Kidney epithelial cell (primary cell): ENCODE measurements at regions not wholly inside any gene's neighbourhood (a gene's known extent, or its start where the extent isn't known, plus 50 kb on each side); places are given as distances from the start of the nearest gene placed in this dataset.

Source experiments
- DNase-seq: peaks from one replicate; pipeline ENCODE4 v3.0.0-alpha.2; 2010; ENCODE audit warnings: low read depth
- H3K27me3 ChIP-seq: 2 replicates; pipeline ENCODE4 v1.6.0; 2011; ENCODE audit warnings: low read length; ENCODE audit not compliant: control insufficient read depth, insufficient read depth
- H3K36me3 ChIP-seq: 2 replicates; pipeline ENCODE4 v1.5.1; 2011; ENCODE audit warnings: low read length; ENCODE audit not compliant: control insufficient read depth, insufficient read depth
- H3K4me3 ChIP-seq: 2 replicates; pipeline ENCODE4 v1.5.1; 2011; ENCODE audit warnings: low read depth, mild to moderate bottlenecking, control low read depth, low read length
- CTCF ChIP-seq: IDR thresholded peaks from 2 replicates; pipeline ENCODE4 v1.5.1; 2011; ENCODE audit warnings: mild to moderate bottlenecking, moderate library complexity, low read length, control low read depth, inconsistent platforms; ENCODE audit not compliant: insufficient read depth, poor library complexity, severe bottlenecking

- DNase-seq = no peak
- Histone ChIP-seq H3K27me3 (no peaks in the 10 kb centered on the region), H3K36me3 (no peaks in the 10 kb centered on the region), H3K4me3 (no peak overlapping the region)
- TF ChIP-seq CTCF = no peak
Observed at GRCh38 chr4:13250263-13250662, 233.9 kb downstream of the RAB28 start.

GRCh38 chr4:13248621-13249298 is 235.4 kb downstream of the RAB28 start:
- no peak overlapping the region for H3K4me3 ChIP-seq
- H3K36me3 ChIP-seq = no peaks in the 10 kb centered on the region
- peak; percentile 37 for TF ChIP-seq CTCF
- no peaks in the 10 kb centered on the region for H3K27me3 ChIP-seq
- no peak for DNase-seq

GRCh38 chr4:13246107-13246506 is 238.0 kb downstream of the RAB28 start:
- TF ChIP-seq CTCF = no peak
- Histone ChIP-seq H3K36me3 (no peaks in the 10 kb centered on the region), H3K27me3 (no peaks in the 10 kb centered on the region), H3K4me3 (no peak overlapping the region)
- no peak for DNase-seq

DNA sequence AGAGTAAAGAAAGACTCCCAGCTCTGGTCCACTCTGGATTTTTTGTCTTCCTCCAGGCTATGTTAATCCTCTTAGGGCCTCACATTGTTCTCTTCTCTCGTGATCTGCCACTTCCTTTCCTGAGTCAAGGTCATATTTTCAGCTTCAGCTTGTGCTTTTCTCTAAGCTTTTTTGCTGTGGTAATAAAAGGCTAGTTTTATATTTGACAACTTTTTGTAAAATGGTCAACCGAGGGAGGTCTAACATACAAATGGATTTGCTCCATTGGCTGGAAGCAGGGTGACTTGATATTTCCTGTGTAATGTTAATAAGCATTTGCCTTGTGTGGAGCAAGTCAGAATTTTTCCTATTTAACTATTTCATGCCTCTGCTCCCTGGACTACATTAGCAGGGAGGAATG is 239.7 kb downstream of the RAB28 start:
- H3K4me3 ChIP-seq = no peak overlapping the region
- H3K27me3 ChIP-seq = no peaks in the 10 kb centered on the region
- H3K36me3 ChIP-seq = no peaks in the 10 kb centered on the region
- no peak for DNase-seq
- TF ChIP-seq CTCF = no peak

GRCh38 chr4:13243152-13243551 is 241.0 kb downstream of the RAB28 start:
- no peak overlapping the region for H3K4me3 ChIP-seq
- no peak for TF ChIP-seq CTCF
- H3K36me3 ChIP-seq = no peaks in the 10 kb centered on the region
- H3K27me3 ChIP-seq = no peaks in the 10 kb centered on the region
- DNase-seq = no peak

GRCh38 chr4:13240066-13240465 is 244.1 kb downstream of the RAB28 start:
- DNase-seq = peak; percentile 14
- Histone ChIP-seq H3K4me3 (no peak overlapping the region), H3K36me3 (no peaks in the 10 kb centered on the region), H3K27me3 (no peaks in the 10 kb centered on the region)
- no peak for TF ChIP-seq CTCF
